ENCODE measurements at regions not wholly inside any gene's neighbourhood (a gene's known extent, or its start where the extent isn't known, plus 50 kb on each side); places are given as distances from the start of the nearest gene placed in this dataset.

DNA sequence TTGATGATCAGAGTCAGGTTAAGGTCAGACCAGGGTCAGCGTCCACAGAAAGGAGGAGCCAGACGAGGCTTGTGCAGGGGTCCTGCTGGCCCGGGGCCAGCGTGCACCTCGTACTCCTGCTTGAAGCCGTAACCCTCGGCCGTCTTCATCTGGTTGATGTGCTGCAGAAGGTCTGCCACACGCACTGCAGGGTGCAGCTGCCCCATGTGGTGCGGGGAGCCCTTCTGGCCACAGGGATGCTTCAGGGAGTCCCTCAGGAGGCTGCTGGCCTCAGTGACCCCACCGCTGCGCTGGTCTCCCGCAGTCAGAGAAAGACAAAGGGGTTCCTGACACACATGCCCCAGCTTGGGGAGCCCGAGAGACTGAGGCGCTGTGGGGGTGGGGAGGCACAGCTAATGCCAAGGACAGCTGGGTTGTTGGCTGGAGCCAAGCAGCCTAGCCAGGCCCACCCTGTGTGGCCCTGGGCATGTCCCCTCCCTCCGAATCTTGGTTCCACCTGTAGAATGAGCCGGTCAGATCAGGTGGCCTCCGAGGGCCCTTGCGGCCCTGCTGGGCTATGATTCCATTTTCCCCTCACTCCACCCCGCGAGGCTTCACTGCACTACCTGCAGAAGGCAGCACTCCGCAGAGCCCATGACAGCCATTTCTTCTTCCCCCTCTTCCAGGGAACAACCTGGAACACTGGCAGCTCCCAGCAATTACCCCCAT, 251.9 kb downstream of the PTPRU start:
- TF ChIP-seq, protein P1, sequence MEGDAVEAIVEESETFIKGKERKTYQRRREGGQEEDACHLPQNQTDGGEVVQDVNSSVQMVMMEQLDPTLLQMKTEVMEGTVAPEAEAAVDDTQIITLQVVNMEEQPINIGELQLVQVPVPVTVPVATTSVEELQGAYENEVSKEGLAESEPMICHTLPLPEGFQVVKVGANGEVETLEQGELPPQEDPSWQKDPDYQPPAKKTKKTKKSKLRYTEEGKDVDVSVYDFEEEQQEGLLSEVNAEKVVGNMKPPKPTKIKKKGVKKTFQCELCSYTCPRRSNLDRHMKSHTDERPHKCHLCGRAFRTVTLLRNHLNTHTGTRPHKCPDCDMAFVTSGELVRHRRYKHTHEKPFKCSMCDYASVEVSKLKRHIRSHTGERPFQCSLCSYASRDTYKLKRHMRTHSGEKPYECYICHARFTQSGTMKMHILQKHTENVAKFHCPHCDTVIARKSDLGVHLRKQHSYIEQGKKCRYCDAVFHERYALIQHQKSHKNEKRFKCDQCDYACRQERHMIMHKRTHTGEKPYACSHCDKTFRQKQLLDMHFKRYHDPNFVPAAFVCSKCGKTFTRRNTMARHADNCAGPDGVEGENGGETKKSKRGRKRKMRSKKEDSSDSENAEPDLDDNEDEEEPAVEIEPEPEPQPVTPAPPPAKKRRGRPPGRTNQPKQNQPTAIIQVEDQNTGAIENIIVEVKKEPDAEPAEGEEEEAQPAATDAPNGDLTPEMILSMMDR (IDR thresholded peaks at IDR 0.05) = no peak
- TF ChIP-seq EP300 (IDR thresholded peaks at IDR 0.05) = no peak

All from ovary (tissue), 3 donors.